Endothelial cell of umbilical vein (primary cell): ENCODE measurements at regions not wholly inside any gene's neighbourhood (a gene's known extent, or its start where the extent isn't known, plus 50 kb on each side); places are given as distances from the start of the nearest gene placed in this dataset.

Experiments used
- CTCF ChIP-seq, 2 donors: IDR thresholded peaks; 1 replicate in 1 of 2; 2 replicates in 1 of 2; pipeline ENCODE4 v1.5.1; 2011; ENCODE audit warnings: low read length in 2 of 2, mild to moderate bottlenecking in 2 of 2, moderate library complexity in 2 of 2, control low read depth in 1 of 2, inconsistent platforms in 1 of 2, low read depth in 1 of 2; ENCODE audit not compliant: insufficient read depth in 1 of 2; ENCODE audit errors: extremely low read depth in 1 of 2
- EZH2 ChIP-seq: IDR thresholded peaks from 2 replicates; pipeline ENCODE4 v1.6.1; 2012; ENCODE audit warnings: borderline replicate concordance, low read depth, mild to moderate bottlenecking, moderate library complexity, low read length, inconsistent platforms; ENCODE audit not compliant: severe bottlenecking
- FOS ChIP-seq: IDR thresholded peaks from 2 replicates; pipeline ENCODE4 v1.6.1; 2011; ENCODE audit warnings: mild to moderate bottlenecking, low read length, moderate library complexity, borderline replicate concordance; ENCODE audit not compliant: insufficient read depth
- MAX ChIP-seq: IDR thresholded peaks from 2 replicates; pipeline ENCODE4 v1.6.1; 2011; ENCODE audit not compliant: insufficient read depth, insufficient read length
- POLR2AphosphoS5 ChIP-seq: IDR thresholded peaks from 2 replicates; pipeline ENCODE4 v1.6.1; 2012; ENCODE audit warnings: low read depth, mild to moderate bottlenecking, control low read depth, low read length, moderate library complexity; ENCODE audit not compliant: insufficient read depth

GRCh38 chr1:115577513-115577912 lies 64.3 kb upstream of the VANGL1 start:
- no peak for TF ChIP-seq CTCF (IDR thresholded peaks at IDR 0.05; ENCODE audit: extremely low read depth in 1 of 2, insufficient read depth in 1 of 2, low read depth in 1 of 2, low read length in 2 of 2)
- no peak for TF ChIP-seq POLR2AphosphoS5
- no peak for TF ChIP-seq EZH2
- no peak for TF ChIP-seq MAX
- no peak for TF ChIP-seq FOS
